Stimulated activated CD4-positive, alpha-beta T cell treated with anti-CD3 and anti-CD28 coated beads, Interleukin-4, amount 100 ng/mL, for 48 hours (primary cell): ENCODE measurements at regions not wholly inside any gene's neighbourhood (a gene's known extent, or its start where the extent isn't known, plus 50 kb on each side); places are given as distances from the start of the nearest gene placed in this dataset.

ENCODE experiments used
- DNase-seq, 2 donors: peaks; one replicate each; pipeline ENCODE4 v3.0.0-alpha.2; 2020; ENCODE audit warnings: low read depth in 2 of 2

DNA sequence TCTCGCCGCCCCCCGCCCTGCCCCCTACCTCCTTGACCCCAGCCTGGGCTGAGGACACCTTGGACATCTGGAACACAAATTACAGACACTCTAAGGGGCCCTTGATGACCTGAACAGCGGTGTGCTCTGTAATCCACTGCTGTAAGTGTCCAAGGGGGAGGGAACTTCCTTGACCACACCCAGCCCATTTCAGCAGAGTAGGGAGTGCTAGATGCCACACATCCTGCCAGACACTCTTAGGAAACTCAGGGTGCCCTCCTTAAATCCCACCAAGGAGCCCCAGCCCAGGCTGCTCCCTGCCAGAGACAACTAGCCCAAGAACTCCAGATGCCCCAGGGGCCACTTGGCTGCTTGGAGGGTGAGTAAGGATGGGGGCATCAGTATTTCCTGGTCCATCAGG, 282.2 kb downstream of the RRAGC start:
- DNase-seq, result no peak

GRCh38 chr1:38576241-38576640, 283.3 kb downstream of the RRAGC start:
- no peak for DNase-seq

- DNase-seq, result no peak
Measured at GRCh38 chr1:38571726-38572125, 287.8 kb downstream of the RRAGC start.

GRCh38 chr1:38570657-38570975, 289.0 kb downstream of the RRAGC start:
- no peak for DNase-seq

DNA sequence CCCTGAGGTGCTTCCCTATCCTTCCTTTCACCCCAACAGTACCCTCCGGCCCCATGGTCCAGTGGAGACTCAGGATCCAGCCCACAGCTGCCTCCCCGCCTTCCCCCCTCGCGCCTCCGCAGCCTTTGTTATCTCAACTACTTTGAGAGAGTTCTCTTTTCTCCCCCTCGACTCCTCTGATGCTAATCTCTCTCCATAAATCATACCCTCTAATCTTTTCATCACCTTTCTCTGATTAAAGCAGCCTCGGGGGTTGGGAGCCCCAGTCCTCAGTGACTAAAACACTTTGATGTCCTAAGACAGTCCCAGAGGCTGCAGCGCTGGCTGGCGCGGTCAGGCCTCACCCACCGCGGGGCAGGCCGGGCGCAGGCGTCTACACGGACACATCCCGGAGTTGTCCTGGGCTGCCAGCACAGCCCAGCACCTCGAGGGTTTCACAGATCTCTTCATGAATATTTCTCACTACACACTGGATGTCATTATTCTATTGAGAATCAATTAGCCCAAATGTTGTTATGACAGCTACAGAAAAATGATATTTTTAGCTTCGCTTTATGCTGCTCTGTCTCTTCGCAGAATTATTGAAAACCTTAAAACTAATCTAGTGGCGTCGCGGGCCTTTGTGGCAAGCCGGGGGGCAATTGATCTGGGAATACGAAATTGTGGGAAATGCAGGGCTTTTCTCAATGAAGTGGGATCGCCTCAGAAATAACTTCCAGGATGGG, 289.5 kb downstream of the RRAGC start:
- DNase-seq, result no peak

DNA sequence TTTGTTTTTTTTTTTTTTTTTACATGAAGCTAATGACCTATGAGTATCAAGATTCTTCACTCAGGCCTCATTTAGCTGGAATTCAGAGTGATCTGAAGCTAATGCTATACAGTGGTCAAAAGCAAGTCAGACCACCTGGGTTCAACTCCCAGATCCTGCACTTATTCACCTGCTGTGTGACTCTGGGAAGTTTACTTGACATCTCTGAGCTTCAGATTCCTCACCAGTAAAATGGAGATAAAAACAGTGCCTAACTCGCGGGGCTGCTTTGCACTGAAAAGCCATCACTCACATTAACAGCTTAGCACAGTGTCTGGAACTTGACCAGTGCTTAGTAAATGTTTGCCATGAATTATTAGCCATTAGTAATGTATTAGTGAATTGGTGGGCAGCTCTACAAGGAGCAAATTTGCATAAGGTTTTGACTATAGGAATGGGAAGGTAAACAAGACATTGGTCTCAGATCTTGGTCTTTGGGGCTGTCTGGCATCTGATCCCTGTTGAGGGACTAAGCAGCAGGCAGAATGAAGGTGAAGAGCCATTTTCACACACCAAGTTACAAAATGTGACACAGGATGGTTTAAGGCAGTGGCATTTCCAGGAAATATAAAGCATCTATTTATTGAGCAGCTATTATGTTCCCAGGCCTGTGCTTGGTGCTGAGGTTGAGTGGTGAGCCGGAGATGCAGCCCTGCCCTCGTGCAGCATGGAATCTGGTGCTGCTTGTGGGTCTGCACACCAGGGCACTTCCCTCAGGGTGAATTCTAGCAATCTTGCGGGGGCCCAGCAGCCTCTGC, 291.3 kb downstream of the RRAGC start:
- DNase-seq, result no peak

- DNase-seq, result no peak
Measured at GRCh38 chr1:38567401-38567800, 292.2 kb downstream of the RRAGC start.

- DNase-seq, result no peak
Measured at GRCh38 chr1:38565020-38565491, 294.5 kb downstream of the RRAGC start.

DNA sequence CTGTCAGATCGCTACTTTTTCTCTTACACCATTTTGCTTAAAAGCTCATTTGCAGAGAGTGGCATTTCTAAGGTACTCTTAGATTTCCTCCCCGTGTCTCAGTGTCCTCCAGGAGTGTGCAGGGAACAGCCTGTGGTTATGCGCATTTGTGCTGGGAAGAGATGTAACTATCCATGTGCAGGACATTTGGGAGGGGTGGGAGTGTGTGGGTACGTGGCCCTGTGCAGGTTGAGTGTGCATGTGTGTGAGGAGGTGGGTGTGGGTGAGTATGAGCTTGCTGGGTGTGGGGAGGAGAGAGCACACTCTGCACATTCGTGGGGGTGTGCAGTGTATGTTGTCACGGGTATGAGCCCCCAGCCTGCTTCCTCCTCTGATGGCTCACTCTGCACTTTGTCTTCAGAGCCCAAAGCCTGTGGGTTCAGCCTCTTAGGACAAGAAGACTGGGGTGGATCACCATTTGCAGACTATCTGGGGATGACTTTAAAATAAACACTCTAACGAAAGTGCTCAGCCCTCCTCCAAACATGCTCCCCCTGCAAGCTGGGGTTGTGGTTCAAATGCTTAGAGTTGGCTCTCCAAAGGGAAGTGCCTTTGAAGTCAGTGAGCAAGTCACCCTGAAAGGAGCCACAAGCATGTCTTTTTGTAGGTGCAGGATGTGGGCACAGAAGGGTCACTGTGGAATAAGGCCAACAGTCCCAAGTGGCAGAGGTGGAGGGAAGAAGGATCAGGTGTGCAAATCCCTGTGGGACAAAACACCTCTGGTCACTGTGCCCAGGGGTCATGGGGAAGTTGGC, 295.4 kb downstream of the RRAGC start:
- no peak for DNase-seq

DNA sequence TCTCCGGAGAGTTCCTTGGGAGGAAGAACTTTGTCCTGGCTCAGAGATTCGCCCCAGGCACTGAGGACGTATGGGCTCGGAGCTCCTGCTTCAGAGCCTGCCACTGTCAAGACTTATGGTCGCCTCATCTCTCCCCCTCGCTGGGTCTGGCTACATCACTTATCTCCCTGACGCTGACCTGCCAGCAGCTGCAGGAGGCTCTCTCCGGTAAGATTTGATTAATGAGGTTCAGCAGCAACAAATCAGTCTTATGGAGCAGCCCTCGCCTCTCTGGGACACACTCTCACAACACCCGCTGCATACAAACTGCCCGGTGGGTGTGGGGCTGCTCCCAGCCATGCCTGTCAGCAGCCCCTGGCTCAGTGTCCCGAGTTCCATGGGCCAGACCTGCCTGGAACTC, 297.8 kb downstream of the RRAGC start:
- DNase-seq, result no peak

- DNase-seq, result no peak
Measured at GRCh38 chr1:38561110-38561509, 298.5 kb downstream of the RRAGC start.

DNA sequence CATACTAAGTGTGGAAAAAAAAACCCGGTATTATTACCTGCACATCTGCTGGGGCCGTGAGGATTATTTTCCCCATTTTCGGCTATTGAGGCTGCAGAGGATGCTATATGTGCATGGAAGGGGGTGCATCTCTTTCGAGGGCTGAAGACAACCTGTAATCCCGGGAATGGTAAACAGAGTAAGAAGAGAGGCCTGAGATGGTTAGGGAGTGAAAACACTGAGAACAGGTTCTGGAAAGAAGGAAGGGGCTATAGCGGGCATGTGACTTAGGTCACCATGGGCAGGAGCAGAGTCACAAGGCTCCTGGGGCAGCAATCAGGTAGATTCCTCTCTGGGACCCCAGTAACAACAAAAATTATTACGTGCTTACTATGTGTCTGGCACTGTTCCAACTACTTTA, 299.1 kb downstream of the RRAGC start:
- no peak for DNase-seq

DNA sequence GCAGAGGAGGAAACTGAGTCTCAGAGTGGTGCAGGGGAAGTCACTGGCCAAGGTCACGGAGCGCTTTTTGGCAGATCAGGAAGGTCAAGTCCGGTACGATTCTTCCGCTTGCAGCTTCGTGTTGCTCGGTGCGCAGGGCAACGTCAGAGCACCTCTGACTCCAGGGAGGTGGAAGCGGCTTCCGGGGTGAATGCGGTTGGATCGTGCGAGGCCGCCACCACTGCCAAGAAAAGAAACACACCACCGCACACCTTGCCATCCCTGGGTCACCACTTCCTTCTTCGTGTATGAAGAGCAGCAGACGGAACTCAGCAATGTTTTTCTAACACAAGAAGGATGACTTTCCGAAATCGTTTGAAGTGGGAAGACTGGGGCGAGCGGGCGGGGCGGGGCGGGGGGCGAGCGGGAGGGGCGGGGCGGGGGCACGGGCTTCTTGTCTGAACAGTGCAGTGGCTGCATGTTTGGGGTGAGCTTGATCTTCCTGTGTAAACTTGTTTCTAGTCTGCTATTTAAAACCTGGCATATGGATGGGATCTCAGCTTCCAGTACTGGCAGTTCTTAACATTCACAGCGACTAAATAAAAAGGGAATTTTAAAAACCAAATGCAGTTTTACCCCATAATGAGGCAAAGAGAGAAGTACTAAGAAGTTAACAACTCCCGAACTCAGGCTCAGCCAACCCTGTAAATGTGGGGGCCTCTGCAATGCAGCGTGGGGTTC, 300.0 kb downstream of the RRAGC start:
- peak; percentile 62 to 75 for DNase-seq

GRCh38 chr1:38558500-38559445, 300.8 kb downstream of the RRAGC start:
- DNase-seq, result no peak

DNA sequence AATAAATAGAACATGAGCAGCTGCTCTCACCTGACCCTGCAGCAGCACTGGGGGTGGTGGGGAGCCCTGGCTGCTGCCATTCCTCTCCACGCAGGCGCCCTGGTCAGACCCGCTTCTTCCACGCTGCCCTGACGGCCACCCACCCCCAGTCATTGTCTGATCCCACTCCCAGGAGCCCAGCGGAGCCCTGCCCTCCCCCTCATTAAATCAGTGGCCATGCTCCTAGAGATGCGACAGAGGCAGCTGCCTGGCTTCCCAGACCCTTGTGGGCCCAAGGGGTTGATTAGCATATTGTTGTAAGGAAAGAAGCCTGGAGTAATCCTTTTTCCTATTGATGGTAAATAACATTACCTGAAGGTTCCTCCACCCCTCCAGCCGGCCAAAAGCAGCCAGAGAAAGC, 301.5 kb downstream of the RRAGC start:
- DNase-seq, result no peak

- no peak for DNase-seq
Measured at GRCh38 chr1:38555594-38555993, 304.0 kb downstream of the RRAGC start.

DNA sequence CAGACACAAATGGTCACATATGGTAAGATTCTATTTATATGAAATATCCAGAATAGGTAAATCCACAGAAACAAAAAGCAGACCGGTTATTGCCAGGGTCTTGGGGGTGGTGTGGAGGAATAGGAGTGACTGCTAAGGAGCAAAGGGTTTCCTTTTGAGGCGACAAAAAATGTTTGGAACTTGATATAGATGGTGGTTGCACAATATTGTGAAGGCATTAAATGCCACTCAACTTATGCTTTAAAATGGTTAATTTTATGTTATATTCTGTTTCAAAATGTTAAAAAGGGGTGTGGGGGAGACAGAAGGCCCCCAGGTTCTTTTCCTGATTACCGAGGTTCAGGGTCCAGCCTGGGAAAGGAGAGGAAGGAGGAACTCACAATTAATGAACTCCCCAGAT, 304.4 kb downstream of the RRAGC start:
- DNase-seq, result no peak

DNA sequence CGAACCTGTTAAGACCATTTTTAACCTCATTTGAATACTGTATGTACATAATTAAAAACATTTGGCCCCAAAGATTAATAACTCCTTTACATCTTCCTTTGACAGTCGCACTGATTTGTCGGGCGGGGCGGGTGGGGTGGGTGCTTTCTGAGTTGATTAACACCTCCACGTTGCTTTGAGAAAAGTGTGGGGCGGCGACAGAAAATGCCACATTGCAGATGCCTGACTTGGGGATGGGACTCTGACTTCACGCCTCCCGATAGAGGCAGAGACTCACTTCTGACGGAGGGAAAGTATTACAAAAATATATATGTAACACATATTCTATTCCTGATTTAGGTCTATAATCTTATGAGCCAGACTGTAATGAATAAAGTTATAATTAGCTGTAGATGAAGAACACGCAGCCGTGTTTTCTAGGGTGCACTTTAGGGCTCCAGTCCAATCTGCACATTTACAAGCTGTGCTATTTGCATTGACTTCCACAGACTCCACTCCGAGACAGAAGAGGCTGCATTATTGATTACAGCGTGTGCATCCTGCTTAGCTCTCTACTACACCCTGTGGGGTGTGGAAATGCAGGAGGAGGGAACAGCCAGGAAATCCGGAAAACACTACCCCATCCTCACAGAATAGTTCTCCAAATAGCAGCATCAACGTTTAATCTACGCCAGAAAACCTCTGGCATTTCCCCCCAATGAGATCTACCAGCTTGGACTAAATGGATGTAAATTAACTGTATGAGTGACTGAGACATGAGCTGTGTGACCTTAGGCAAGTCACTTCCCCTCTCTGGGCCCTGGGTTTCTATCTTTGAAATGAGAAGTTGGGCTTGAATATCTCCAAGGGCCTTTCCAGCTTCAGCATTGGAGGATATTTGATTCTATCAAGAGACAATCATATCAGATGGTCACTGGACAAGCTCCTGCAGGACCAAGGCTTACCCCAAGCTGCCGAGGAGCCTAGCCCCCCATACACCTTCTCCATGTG, 308.0 kb downstream of the RRAGC start:
- DNase-seq, result no peak

DNA sequence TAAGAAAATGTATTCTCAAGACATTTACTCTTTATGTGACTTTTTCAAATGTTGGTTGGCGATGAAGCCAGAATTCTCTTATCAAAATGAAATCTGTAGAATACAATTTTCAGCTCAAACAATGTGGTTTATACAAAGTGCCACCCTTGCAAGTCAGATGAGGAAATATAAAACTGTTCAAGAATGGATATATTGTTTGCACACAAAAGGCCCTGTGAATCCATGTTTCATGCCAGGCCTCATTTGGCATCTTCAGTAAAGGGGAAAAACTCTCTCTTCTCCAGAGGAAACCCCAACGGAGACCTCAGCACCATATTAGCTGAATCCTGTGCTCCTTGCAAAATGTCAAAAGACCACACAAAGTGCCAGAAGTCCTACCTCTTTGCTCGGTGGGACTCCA, 310.4 kb downstream of the RRAGC start:
- DNase-seq, result no peak

DNA sequence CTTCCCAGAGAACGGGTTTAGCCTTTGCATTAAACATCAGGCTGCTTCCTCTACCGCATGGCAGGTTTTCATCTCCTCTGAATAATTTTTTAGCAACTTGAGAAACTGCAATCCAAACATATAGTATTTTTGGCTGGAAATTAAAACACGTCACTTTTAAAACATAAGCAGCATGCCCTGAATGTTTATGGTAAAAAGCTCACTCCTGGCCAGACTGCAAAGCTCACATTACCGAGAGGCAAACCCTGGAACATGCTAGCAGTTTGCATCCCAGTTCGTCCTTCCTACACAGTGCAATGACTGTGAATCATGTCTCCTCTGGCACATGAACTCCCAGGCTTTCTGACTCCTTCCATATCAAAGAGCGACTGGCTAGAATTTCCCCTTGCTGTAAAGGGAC, 312.3 kb downstream of the RRAGC start:
- DNase-seq, result no peak
